ENCODE measurements at regions not wholly inside any gene's neighbourhood (a gene's known extent, or its start where the extent isn't known, plus 50 kb on each side); places are given as distances from the start of the nearest gene placed in this dataset.

GRCh38 chr2:64732146-64732545, 78.4 kb upstream of the SERTAD2 start:
- no peaks in the 10 kb centered on the region for H3K36me3 ChIP-seq (ENCODE audit: control insufficient read depth in 2 of 3, insufficient read depth in 3 of 3, low read length in 3 of 3)
- ATAC-seq (no peak), DNase-seq (no peak)
- no peaks in the 10 kb centered on the region for H3K27me3 ChIP-seq (ENCODE audit: control insufficient read depth in 2 of 2, insufficient read depth in 2 of 2, low read length in 2 of 2)
- peak overlapping the region; percentile 71 for H3K27ac ChIP-seq (ENCODE audit: low read depth, low read length)
- H3K4me3 ChIP-seq (ENCODE audit: low read length): no peak overlapping the region
- Mint-ChIP-seq H3K9me3 (no peaks in the 10 kb centered on the region), H3K36me3 (peaks cover 6 to 25% (median 24%) of the 10 kb centered on the region in 5 donors), H3K4me1 (peaks cover 25 to 71% (median 63%) of the 10 kb centered on the region in 7 donors), H3K27ac (peak overlapping the region; percentile 23 to 99 (median 97)), H3K27me3 (no peaks in the 10 kb centered on the region), H3K4me3 (peak overlapping the region in 7 of 10 donors; percentile 63 to 95 (median 90))
- CTCF ChIA-PET: interaction anchor here (0.6 kb wide), 1 partner anchor 132 kb away, joined by 4 read pairs; no protein-coding TSS in a partner anchor
- peaks cover 25 to 32% of the 10 kb centered on the region in 2 donors for H3K4me1 ChIP-seq (ENCODE audit: control insufficient read depth in 2 of 2, insufficient read depth in 2 of 2, low read length in 2 of 2)
- POLR2A ChIA-PET: interaction anchor here (0.6 to 15.9 kb wide), 9 partner anchors 10 to 535 kb away, joined by 3 to 205 read pairs (median 4); partner anchors contain the start of gene SERTAD2
- intact Hi-C loops (cut with micrococcal nuclease): no loop called here
- H3K9me3 ChIP-seq (ENCODE audit: control insufficient read depth in 2 of 3, low read length in 3 of 3): no peaks in the 10 kb centered on the region

GRCh38 chr2:64735504-64735903, 81.8 kb upstream of the SERTAD2 start:
- H3K36me3 ChIP-seq (ENCODE audit: control insufficient read depth in 2 of 3, insufficient read depth in 3 of 3, low read length in 3 of 3): no peaks in the 10 kb centered on the region
- H3K4me1 ChIP-seq (ENCODE audit: control insufficient read depth in 2 of 2, insufficient read depth in 2 of 2, low read length in 2 of 2): peaks cover 8 to 12% of the 10 kb centered on the region in 2 donors
- H3K27ac Mint-ChIP-seq: peak overlapping the region in 3 of 9 donors; percentile 34 to 61 (median 57)
- ChIA-PET POLR2A (interaction anchor here (1.0 to 15.9 kb wide), 6 partner anchors 10 to 82 kb away, joined by 3 to 205 read pairs (median 4); partner anchors contain the start of gene SERTAD2), CTCF (interaction anchor here (0.6 kb wide), 1 partner anchor 103 kb away, joined by 4 read pairs; no protein-coding TSS in a partner anchor)
- H3K27me3 ChIP-seq (ENCODE audit: control insufficient read depth in 2 of 2, insufficient read depth in 2 of 2, low read length in 2 of 2): no peaks in the 10 kb centered on the region
- no peak overlapping the region for H3K4me3 Mint-ChIP-seq
- peaks cover 11 to 60% (median 55%) of the 10 kb centered on the region in 7 donors for H3K4me1 Mint-ChIP-seq
- ATAC-seq (no peak), DNase-seq (no peak)
- no peak overlapping the region for H3K4me3 ChIP-seq (ENCODE audit: low read length)
- no peaks in the 10 kb centered on the region for H3K9me3 ChIP-seq (ENCODE audit: control insufficient read depth in 2 of 3, low read length in 3 of 3)
- H3K27me3 Mint-ChIP-seq: no peaks in the 10 kb centered on the region
- intact Hi-C loops (cut with micrococcal nuclease): no loop called here
- peaks cover 5 to 28% (median 22%) of the 10 kb centered on the region in 5 donors for H3K36me3 Mint-ChIP-seq
- no peak overlapping the region for H3K27ac ChIP-seq (ENCODE audit: low read depth, low read length)
- no peaks in the 10 kb centered on the region for H3K9me3 Mint-ChIP-seq

- Mint-ChIP-seq H3K36me3 (peaks cover 5 to 28% (median 19%) of the 10 kb centered on the region in 5 donors), H3K27ac (peak overlapping the region in 6 of 9 donors; percentile 5 to 72 (median 35)), H3K4me1 (peaks cover 2 to 45% (median 37%) of the 10 kb centered on the region in 7 donors), H3K9me3 (no peaks in the 10 kb centered on the region), H3K27me3 (no peaks in the 10 kb centered on the region), H3K4me3 (peak overlapping the region in 1 of 10 donors; percentile 71)
- POLR2A ChIA-PET: interaction anchor here (0.5 to 15.9 kb wide), 6 partner anchors 10 to 329 kb away, joined by 3 to 205 read pairs (median 4); partner anchors contain the start of gene SERTAD2
- CTCF ChIA-PET: interaction anchor here (1.4 to 1.6 kb wide), 2 partner anchors 10 to 11 kb away, joined by 4 read pairs; no protein-coding TSS in a partner anchor
- ATAC-seq (no peak), DNase-seq (no peak)
- Histone ChIP-seq H3K27me3 (ENCODE audit: control insufficient read depth in 2 of 2, insufficient read depth in 2 of 2, low read length in 2 of 2) (no peaks in the 10 kb centered on the region), H3K27ac (ENCODE audit: low read depth, low read length) (no peak overlapping the region), H3K4me3 (ENCODE audit: low read length) (no peak overlapping the region), H3K9me3 (ENCODE audit: control insufficient read depth in 2 of 3, low read length in 3 of 3) (no peaks in the 10 kb centered on the region), H3K4me1 (ENCODE audit: control insufficient read depth in 2 of 2, insufficient read depth in 2 of 2, low read length in 2 of 2) (no peaks in the 10 kb centered on the region), H3K36me3 (ENCODE audit: control insufficient read depth in 2 of 3, insufficient read depth in 3 of 3, low read length in 3 of 3) (no peaks in the 10 kb centered on the region)
- intact Hi-C loops (cut with micrococcal nuclease): no loop called here
These were observed 83.8 kb upstream of the SERTAD2 start for GRCh38 chr2:64737547-64737946.

GRCh38 chr2:64738026-64738425, 84.3 kb upstream of the SERTAD2 start:
- intact Hi-C loops (cut with micrococcal nuclease): loop anchor here in 1 of 2 donors (1.0 kb wide), 1 partner anchor 12 kb away; no protein-coding TSS in a partner anchor
- H3K36me3 Mint-ChIP-seq: peaks cover 5 to 28% (median 19%) of the 10 kb centered on the region in 5 donors
- Histone ChIP-seq H3K4me1 (ENCODE audit: control insufficient read depth in 2 of 2, insufficient read depth in 2 of 2, low read length in 2 of 2) (no peaks in the 10 kb centered on the region), H3K27me3 (ENCODE audit: control insufficient read depth in 2 of 2, insufficient read depth in 2 of 2, low read length in 2 of 2) (no peaks in the 10 kb centered on the region), H3K9me3 (ENCODE audit: control insufficient read depth in 2 of 3, low read length in 3 of 3) (no peaks in the 10 kb centered on the region), H3K4me3 (ENCODE audit: low read length) (no peak overlapping the region), H3K36me3 (ENCODE audit: control insufficient read depth in 2 of 3, insufficient read depth in 3 of 3, low read length in 3 of 3) (no peaks in the 10 kb centered on the region), H3K27ac (ENCODE audit: low read depth, low read length) (no peak overlapping the region)
- no peak for ATAC-seq
- no peaks in the 10 kb centered on the region for H3K27me3 Mint-ChIP-seq
- ChIA-PET CTCF (interaction anchor here (1.4 to 1.6 kb wide), 2 partner anchors 10 to 12 kb away, joined by 4 read pairs; no protein-coding TSS in a partner anchor), POLR2A (interaction anchor here (0.5 to 15.9 kb wide), 6 partner anchors 13 to 328 kb away, joined by 3 to 205 read pairs (median 4); partner anchors contain the start of gene SERTAD2)
- H3K4me1 Mint-ChIP-seq: peaks cover 4 to 45% (median 37%) of the 10 kb centered on the region in 7 donors
- H3K27ac Mint-ChIP-seq: peak overlapping the region in 3 of 9 donors; percentile 2 to 72 (median 18)
- DNase-seq: no peak
- H3K9me3 Mint-ChIP-seq: no peaks in the 10 kb centered on the region
- H3K4me3 Mint-ChIP-seq: peak overlapping the region in 1 of 10 donors; percentile 24

GRCh38 chr2:64742678-64743077, 89.0 kb upstream of the SERTAD2 start:
- intact Hi-C loops (cut with micrococcal nuclease): loop anchor here in 1 of 2 donors (1.0 kb wide), 1 partner anchor 8 kb away; no protein-coding TSS in a partner anchor

GRCh38 chr2:64743739-64744330, 90.1 kb upstream of the SERTAD2 start:
- H3K27me3 Mint-ChIP-seq: no peaks in the 10 kb centered on the region
- no peak for DNase-seq
- peak overlapping the region in 1 of 9 donors; percentile 57 for H3K27ac Mint-ChIP-seq
- peaks cover 0 to 2% (median 0%) of the 10 kb centered on the region in 5 donors for H3K36me3 Mint-ChIP-seq
- Histone ChIP-seq H3K27me3 (ENCODE audit: control insufficient read depth in 2 of 2, insufficient read depth in 2 of 2, low read length in 2 of 2) (no peaks in the 10 kb centered on the region), H3K4me3 (ENCODE audit: low read length) (no peak overlapping the region), H3K27ac (ENCODE audit: low read depth, low read length) (no peak overlapping the region), H3K4me1 (ENCODE audit: control insufficient read depth in 2 of 2, insufficient read depth in 2 of 2, low read length in 2 of 2) (peaks cover 0 to 2% of the 10 kb centered on the region in 2 donors), H3K36me3 (ENCODE audit: control insufficient read depth in 2 of 3, insufficient read depth in 3 of 3, low read length in 3 of 3) (no peaks in the 10 kb centered on the region), H3K9me3 (ENCODE audit: control insufficient read depth in 2 of 3, low read length in 3 of 3) (no peaks in the 10 kb centered on the region)
- no peaks in the 10 kb centered on the region for H3K9me3 Mint-ChIP-seq
- intact Hi-C loops (cut with micrococcal nuclease): no loop called here
- ChIA-PET CTCF (interaction anchor here (0.6 to 1.5 kb wide), 4 partner anchors 88 to 117 kb away, joined by 3 to 11 read pairs (median 4); no protein-coding TSS in a partner anchor), POLR2A (interaction anchor here (0.6 to 15.2 kb wide), 7 partner anchors 12 to 93 kb away, joined by 3 to 433 read pairs (median 4); partner anchors contain the start of gene SERTAD2)
- no peak overlapping the region for H3K4me3 Mint-ChIP-seq
- no peak for ATAC-seq
- H3K4me1 Mint-ChIP-seq: peaks cover 0 to 19% (median 10%) of the 10 kb centered on the region in 7 donors

More at GRCh38 chr2:64742678-64743077, 89.0 kb upstream of the SERTAD2 start:
- no peak overlapping the region for H3K4me3 Mint-ChIP-seq
- H3K36me3 ChIP-seq (ENCODE audit: control insufficient read depth in 2 of 3, insufficient read depth in 3 of 3, low read length in 3 of 3): no peaks in the 10 kb centered on the region
- DNase-seq (no peak), ATAC-seq (no peak)
- no peak overlapping the region for H3K4me3 ChIP-seq (ENCODE audit: low read length)
- H3K4me1 ChIP-seq (ENCODE audit: control insufficient read depth in 2 of 2, insufficient read depth in 2 of 2, low read length in 2 of 2): no peaks in the 10 kb centered on the region
- peaks cover 4 to 24% (median 12%) of the 10 kb centered on the region in 7 donors for H3K4me1 Mint-ChIP-seq
- H3K27ac Mint-ChIP-seq: no peak overlapping the region
- H3K36me3 Mint-ChIP-seq: peaks cover 0 to 5% (median 0%) of the 10 kb centered on the region in 5 donors
- no peaks in the 10 kb centered on the region for H3K27me3 ChIP-seq (ENCODE audit: control insufficient read depth in 2 of 2, insufficient read depth in 2 of 2, low read length in 2 of 2)
- no peaks in the 10 kb centered on the region for H3K9me3 Mint-ChIP-seq
- no peak overlapping the region for H3K27ac ChIP-seq (ENCODE audit: low read depth, low read length)
- H3K9me3 ChIP-seq (ENCODE audit: control insufficient read depth in 2 of 3, low read length in 3 of 3): no peaks in the 10 kb centered on the region
- ChIA-PET CTCF (interaction anchor here (1.0 to 1.5 kb wide), 2 partner anchors 87 to 97 kb away, joined by 3 to 5 read pairs; no protein-coding TSS in a partner anchor), POLR2A (interaction anchor here (1.2 to 15.2 kb wide), 4 partner anchors 8 to 92 kb away, joined by 4 to 433 read pairs (median 15); partner anchors contain the start of gene SERTAD2)
- H3K27me3 Mint-ChIP-seq: no peaks in the 10 kb centered on the region

All from naive thymus-derived CD4-positive, alpha-beta T cell (primary cell).